Common myeloid progenitor, CD34-positive (primary cell): ENCODE measurements at regions not wholly inside any gene's neighbourhood (a gene's known extent, or its start where the extent isn't known, plus 50 kb on each side); places are given as distances from the start of the nearest gene placed in this dataset.

ENCODE experiments used
- CTCF ChIA-PET: fragments of 350-600 bp; sonication (Branson Sonifier 250); formaldehyde crosslinking; loops from one replicate; lab custom pipeline; 2021; ENCODE audit warnings: antibody characterized with exemption; lab: Charles Lee
- POLR2A ChIA-PET: fragments of 350-600 bp; sonication (Branson Sonifier 250); formaldehyde crosslinking; loops from one replicate; lab custom pipeline; 2021; ENCODE audit warnings: antibody characterized with exemption; lab: Charles Lee
- DNase-seq, 3 donors: peaks; one replicate each; pipeline versions ENCODE4 v3.0.0 to v3.0.0-alpha.2; 2013
- H3K27ac ChIP-seq, 2 experiments: 1 replicate in 1 of 2; 2 replicates in 1 of 2; pipeline ENCODE4 v1.7.0; 2013; ENCODE audit warnings: inconsistent platforms in 2 of 2, low read length in 2 of 2, mild to moderate bottlenecking in 2 of 2, low read depth in 1 of 2, moderate library complexity in 1 of 2; ENCODE audit not compliant: severe bottlenecking in 2 of 2, insufficient read depth in 1 of 2, poor library complexity in 1 of 2
- H3K27me3 ChIP-seq, 5 experiments: replicated peaks in 2 of 5; 1 replicate in 3 of 5; 2 replicates in 2 of 5; pipeline versions ENCODE4 v1.6.1 to v1.7.0; 2013; ENCODE audit warnings: low read length in 4 of 5, mild to moderate bottlenecking in 2 of 5, moderate library complexity in 2 of 5, inconsistent platforms in 1 of 5; ENCODE audit not compliant: insufficient read depth in 5 of 5, control insufficient read depth in 4 of 5
- H3K36me3 ChIP-seq, 4 experiments: 1 replicate in 2 of 4; 2 replicates in 2 of 4; pipeline versions ENCODE4 v1.6.1 to v1.7.0; 2013; ENCODE audit warnings: low read length in 3 of 4, control low read depth in 1 of 4, mild to moderate bottlenecking in 1 of 4; ENCODE audit not compliant: control insufficient read depth in 4 of 4, insufficient read depth in 4 of 4
- H3K4me1 ChIP-seq, 4 experiments: 1 replicate in 3 of 4; 2 replicates in 1 of 4; pipeline versions ENCODE4 v1.6.1 to v1.7.1; 2013; ENCODE audit warnings: low read length in 3 of 4, mild to moderate bottlenecking in 3 of 4, control low read depth in 1 of 4, inconsistent platforms in 1 of 4, moderate library complexity in 1 of 4; ENCODE audit not compliant: control insufficient read depth in 4 of 4, insufficient read depth in 4 of 4; ENCODE audit errors: control extremely low read depth in 1 of 4
- H3K4me3 ChIP-seq, 7 experiments: 1 replicate in 4 of 7; 2 replicates in 3 of 7; pipeline versions ENCODE4 v1.5.1 to v1.7.0; 2013; ENCODE audit warnings: mild to moderate bottlenecking in 7 of 7, low read length in 6 of 7, moderate library complexity in 6 of 7, inconsistent platforms in 2 of 7, low read depth in 2 of 7, control low read depth in 1 of 7; ENCODE audit not compliant: insufficient read depth in 4 of 7, control insufficient read depth in 1 of 7; ENCODE audit errors: extremely low read depth in 1 of 7
- H3K9me3 ChIP-seq, 5 experiments: 1 replicate in 4 of 5; 2 replicates in 1 of 5; pipeline versions ENCODE4 v1.6.1 to v1.7.1; 2013; ENCODE audit warnings: low read length in 4 of 5, mild to moderate bottlenecking in 2 of 5, inconsistent platforms in 1 of 5, low read depth in 1 of 5, moderate library complexity in 1 of 5; ENCODE audit not compliant: control insufficient read depth in 4 of 5, insufficient read depth in 2 of 5; ENCODE audit errors: control extremely low read depth in 1 of 5
- whole genome bisulfite sequencing: methylation state at CpG from one replicate; pipeline ENCODE4 v1.1.5; 2013; ENCODE audit not compliant: insufficient coverage; 5-methylcytosine and 5-hydroxymethylcytosine counted together

- Histone ChIP-seq H3K27ac (no peak overlapping the region), H3K27me3 (no peaks in the 10 kb centered on the region), H3K36me3 (no peaks in the 10 kb centered on the region), H3K4me1 (no peaks in the 10 kb centered on the region), H3K4me3 (no peak overlapping the region), H3K9me3 (no peaks in the 10 kb centered on the region)
- CTCF ChIA-PET = no interaction called here
- POLR2A ChIA-PET = no interaction called here
- WGBS = 94% methylated on average over 2 of the region's 4 CpGs
- DNase-seq = no peak
These were observed 228.6 kb upstream of the KIF2A start for GRCh38 chr5:62077387-62077786.

GRCh38 chr5:62077823-62078550 is 228.0 kb upstream of the KIF2A start:
- Histone ChIP-seq H3K4me1 (no peaks in the 10 kb centered on the region), H3K27me3 (no peaks in the 10 kb centered on the region), H3K9me3 (no peaks in the 10 kb centered on the region), H3K36me3 (no peaks in the 10 kb centered on the region), H3K27ac (no peak overlapping the region), H3K4me3 (no peak overlapping the region)
- no peak for DNase-seq
- ChIA-PET CTCF (no interaction called here), POLR2A (no interaction called here)
- WGBS = 92% methylated on average over 9 of the region's 9 CpGs

GRCh38 chr5:62082370-62082801 is 223.6 kb upstream of the KIF2A start:
- no peak for DNase-seq
- ChIA-PET CTCF (no interaction called here), POLR2A (no interaction called here)
- H3K9me3 ChIP-seq = no peaks in the 10 kb centered on the region
- H3K36me3 ChIP-seq = no peaks in the 10 kb centered on the region
- H3K27ac ChIP-seq = no peak overlapping the region
- 78% methylated on average over 1 of the region's 5 CpGs for WGBS
- no peaks in the 10 kb centered on the region for H3K27me3 ChIP-seq
- H3K4me1 ChIP-seq = no peaks in the 10 kb centered on the region
- no peak overlapping the region for H3K4me3 ChIP-seq

GRCh38 chr5:62083247-62083646 is 222.8 kb upstream of the KIF2A start:
- H3K27ac ChIP-seq = no peak overlapping the region
- 97% methylated on average over 6 of the region's 7 CpGs for WGBS
- no peaks in the 10 kb centered on the region for H3K4me1 ChIP-seq
- H3K9me3 ChIP-seq = no peaks in the 10 kb centered on the region
- ChIA-PET POLR2A (no interaction called here), CTCF (no interaction called here)
- no peaks in the 10 kb centered on the region for H3K36me3 ChIP-seq
- no peak for DNase-seq
- H3K27me3 ChIP-seq = no peaks in the 10 kb centered on the region
- no peak overlapping the region for H3K4me3 ChIP-seq

GRCh38 chr5:62083661-62084060 is 222.3 kb upstream of the KIF2A start:
- CTCF ChIA-PET = no interaction called here
- Histone ChIP-seq H3K27me3 (no peaks in the 10 kb centered on the region), H3K4me3 (no peak overlapping the region), H3K9me3 (no peaks in the 10 kb centered on the region), H3K27ac (no peak overlapping the region), H3K4me1 (no peaks in the 10 kb centered on the region), H3K36me3 (no peaks in the 10 kb centered on the region)
- no peak for DNase-seq
- WGBS = 100% methylated on average over 1 of the region's 1 CpG
- POLR2A ChIA-PET = no interaction called here

GRCh38 chr5:62084391-62084790 is 221.6 kb upstream of the KIF2A start:
- 96% methylated on average over 8 of the region's 8 CpGs for WGBS

GRCh38 chr5:62090953-62091352 is 215.1 kb upstream of the KIF2A start:
- Histone ChIP-seq H3K4me1 (peaks cover 3 to 10% (median 3%) of the 10 kb centered on the region in 4 experiments), H3K4me3 (no peak overlapping the region), H3K27me3 (no peaks in the 10 kb centered on the region), H3K9me3 (no peaks in the 10 kb centered on the region), H3K36me3 (no peaks in the 10 kb centered on the region), H3K27ac (no peak overlapping the region)
- DNase-seq = no peak
- POLR2A ChIA-PET = no interaction called here
- CTCF ChIA-PET = no interaction called here

More at GRCh38 chr5:62084391-62084790, 221.6 kb upstream of the KIF2A start:
- DNase-seq = no peak
- CTCF ChIA-PET = no interaction called here
- no peak overlapping the region for H3K4me3 ChIP-seq
- H3K9me3 ChIP-seq = no peaks in the 10 kb centered on the region
- POLR2A ChIA-PET = no interaction called here
- no peaks in the 10 kb centered on the region for H3K4me1 ChIP-seq
- no peak overlapping the region for H3K27ac ChIP-seq
- H3K27me3 ChIP-seq = no peaks in the 10 kb centered on the region
- no peaks in the 10 kb centered on the region for H3K36me3 ChIP-seq
